AG04450 (cell line): ENCODE measurements at regions not wholly inside any gene's neighbourhood (a gene's known extent, or its start where the extent isn't known, plus 50 kb on each side); places are given as distances from the start of the nearest gene placed in this dataset.

ENCODE experiments used
- CTCF ChIA-PET: fragments of 300-600, 350-600 bp; formaldehyde crosslinking; extraction: SDS; loops from one replicate; lab custom pipeline; 2022; ENCODE audit warnings: antibody characterized with exemption, inconsistent platforms; lab: Charles Lee
- POLR2A ChIA-PET: fragments of 350-600 bp; formaldehyde crosslinking; extraction: SDS; loops from one replicate; lab custom pipeline; 2021; ENCODE audit warnings: antibody characterized with exemption, inconsistent platforms; lab: Yijun Ruan, JAX
- DNase-seq: peaks from one replicate; pipeline ENCODE4 v3.0.0-alpha.2; 2011; ENCODE audit warnings: low read depth, low spot score
- H3K27ac ChIP-seq: one replicate; pipeline ENCODE4 v1.5.1; 2012; ENCODE audit warnings: low read depth, low read length, control low read depth
- H3K27me3 ChIP-seq: one replicate; pipeline ENCODE4 v1.6.0; 2012; ENCODE audit warnings: low read length; ENCODE audit not compliant: control insufficient read depth, insufficient read depth
- H3K4me3 ChIP-seq: 2 replicates; pipeline ENCODE4 v1.5.1; 2011; ENCODE audit warnings: mild to moderate bottlenecking, low read depth, low read length, control low read depth
- H3K9me3 ChIP-seq: 2 replicates; pipeline ENCODE4 v1.5.1; 2012; ENCODE audit warnings: low read length; ENCODE audit not compliant: control insufficient read depth, insufficient read depth
- CTCF ChIP-seq: IDR thresholded peaks from 2 replicates; pipeline ENCODE4 v1.5.1; 2011; ENCODE audit warnings: low read depth, low read length, control low read depth, inconsistent platforms

DNA sequence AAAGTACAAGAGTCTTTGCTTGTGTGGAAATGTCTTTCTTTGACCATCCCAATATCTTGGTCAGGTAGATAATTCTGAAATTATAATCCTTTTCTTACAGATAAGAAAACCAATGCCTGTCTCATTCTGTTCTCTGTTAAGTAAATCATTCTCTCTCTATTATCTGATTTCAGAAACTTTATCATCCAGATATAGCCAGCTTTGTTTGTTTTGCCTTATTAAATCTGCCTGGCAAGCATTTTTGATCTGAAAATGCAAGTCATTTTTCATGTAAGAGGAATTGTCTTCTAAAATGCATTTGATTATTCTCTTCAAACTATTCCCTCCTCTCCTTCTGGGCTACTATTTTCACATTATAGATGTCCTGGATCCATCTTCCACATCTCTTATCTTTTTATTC, 625.5 kb downstream of the CCDC171 start:
- Histone ChIP-seq H3K9me3 (peaks cover 4% of the 10 kb centered on the region; the same call in 1 of the 2 replicates), H3K27me3 (no peaks in the 10 kb centered on the region), H3K27ac (no peak overlapping the region), H3K4me3 (no peak overlapping the region)
- ChIA-PET CTCF (no interaction called here), POLR2A (no interaction called here)
- no peak for DNase-seq
- TF ChIP-seq CTCF = no peak

DNA sequence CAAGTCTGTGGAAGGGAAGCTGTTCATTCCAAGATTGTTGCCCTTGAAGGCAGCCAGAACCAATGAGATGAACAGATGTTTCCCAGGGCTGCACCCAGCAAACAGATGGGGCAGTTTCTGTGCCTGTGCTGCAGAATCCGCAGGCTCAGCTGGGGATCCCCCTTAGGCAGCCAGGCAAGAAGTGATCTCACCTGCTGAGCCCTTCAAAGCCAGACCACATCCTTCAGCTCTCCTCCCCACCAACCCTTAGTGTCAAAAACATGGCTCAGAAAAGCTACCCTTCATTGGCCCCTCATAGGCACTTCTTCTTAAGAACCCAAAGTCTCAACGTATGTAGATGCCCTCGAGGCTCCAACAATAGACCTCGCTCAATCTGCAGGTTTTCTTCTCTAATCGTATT, 626.7 kb downstream of the CCDC171 start:
- no peak for DNase-seq
- no peak overlapping the region for H3K27ac ChIP-seq
- no peak overlapping the region for H3K4me3 ChIP-seq
- no peaks in the 10 kb centered on the region for H3K27me3 ChIP-seq
- TF ChIP-seq CTCF = no peak
- CTCF ChIA-PET = interaction anchor here (0.6 kb wide), 1 partner anchor 863 kb away, joined by 4 read pairs; no protein-coding TSS in a partner anchor
- POLR2A ChIA-PET = no interaction called here
- peaks cover 4% of the 10 kb centered on the region; the same call in 1 of the 2 replicates for H3K9me3 ChIP-seq

DNA sequence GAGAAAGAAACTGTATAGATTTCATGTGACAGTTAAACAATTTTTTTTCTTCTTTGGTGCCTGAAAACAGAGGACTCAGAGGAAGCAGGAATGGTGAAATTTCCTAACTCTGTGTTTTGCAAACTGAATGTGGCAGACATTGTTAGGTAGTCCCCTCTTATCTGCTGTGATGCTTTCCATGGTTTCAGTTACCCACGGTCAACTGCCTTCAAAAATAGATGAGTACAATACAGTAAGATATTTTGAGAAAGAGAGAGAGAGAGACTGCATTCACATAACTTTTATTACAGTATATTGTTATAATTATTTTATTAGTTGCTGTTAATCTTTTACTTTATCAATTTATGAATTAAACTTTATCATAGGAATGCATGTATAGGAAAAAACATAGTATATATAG, 627.2 kb downstream of the CCDC171 start:
- DNase-seq = no peak
- CTCF ChIA-PET = interaction anchor here (0.6 kb wide), 1 partner anchor 9 kb away, joined by 3 read pairs; no protein-coding TSS in a partner anchor

GRCh38 chr9:16180546-16180945, 627.7 kb downstream of the CCDC171 start:
- Histone ChIP-seq H3K27ac (no peak overlapping the region), H3K27me3 (no peaks in the 10 kb centered on the region), H3K9me3 (peaks cover 4% of the 10 kb centered on the region; the same call in 1 of the 2 replicates), H3K4me3 (no peak overlapping the region)
- no peak for TF ChIP-seq CTCF
- ChIA-PET CTCF (interaction anchor here (0.6 kb wide), 1 partner anchor 8 kb away, joined by 3 read pairs; no protein-coding TSS in a partner anchor), POLR2A (no interaction called here)
- no peak for DNase-seq

More for the DNA sequence above, 627.2 kb downstream of the CCDC171 start:
- Histone ChIP-seq H3K4me3 (no peak overlapping the region), H3K9me3 (peaks cover 4% of the 10 kb centered on the region; the same call in 1 of the 2 replicates), H3K27ac (no peak overlapping the region), H3K27me3 (no peaks in the 10 kb centered on the region)
- no peak for TF ChIP-seq CTCF
- POLR2A ChIA-PET = no interaction called here

DNA sequence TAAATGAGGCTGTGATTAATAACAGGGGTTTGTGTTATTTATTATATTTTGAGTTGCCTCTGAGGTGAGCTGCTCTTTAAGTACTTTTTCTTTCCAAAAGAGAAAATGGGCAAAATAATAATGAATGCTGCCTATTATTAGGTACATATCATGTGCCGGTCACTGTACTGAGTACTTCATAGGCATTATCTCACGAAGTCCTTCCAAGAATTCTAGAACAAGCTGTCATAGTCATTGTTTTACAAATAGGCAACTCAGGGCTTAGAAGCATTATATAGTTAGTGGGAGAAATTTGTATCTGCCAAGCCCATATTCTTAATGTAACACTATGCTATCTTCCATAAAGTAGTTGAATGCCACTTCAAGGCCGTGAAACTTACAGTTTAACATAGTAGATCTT, 628.7 kb downstream of the CCDC171 start:
- no peak overlapping the region for H3K27ac ChIP-seq
- POLR2A ChIA-PET = no interaction called here

More for the DNA sequence above, 628.7 kb downstream of the CCDC171 start:
- no peak for DNase-seq
- TF ChIP-seq CTCF = no peak
- Histone ChIP-seq H3K4me3 (no peak overlapping the region), H3K9me3 (peaks cover 4% of the 10 kb centered on the region; the same call in 1 of the 2 replicates), H3K27me3 (no peaks in the 10 kb centered on the region)
- CTCF ChIA-PET = no interaction called here
